ENCODE measurements at regions not wholly inside any gene's neighbourhood (a gene's known extent, or its start where the extent isn't known, plus 50 kb on each side); places are given as distances from the start of the nearest gene placed in this dataset.

DNA sequence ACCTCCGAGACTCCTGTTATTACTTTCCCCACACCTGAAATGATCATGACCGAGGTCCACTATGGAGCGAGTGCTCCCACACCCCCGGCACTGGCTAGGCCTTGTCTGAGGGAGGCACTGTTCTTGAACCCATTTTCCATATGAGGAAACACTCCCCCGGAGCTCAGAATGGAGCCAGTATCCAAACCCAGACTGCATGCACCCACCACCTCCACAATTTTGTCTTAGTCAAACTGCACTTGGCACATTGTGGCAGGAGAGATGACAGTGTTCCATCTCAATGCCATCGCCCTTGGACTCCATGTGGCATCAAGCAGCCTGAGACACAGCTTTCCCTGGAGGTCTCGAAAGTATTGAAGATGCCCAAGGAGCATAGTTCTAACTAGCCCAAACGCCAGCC, 154.1 kb downstream of the NUP210 start:
- no peak for DNase-seq

DNA sequence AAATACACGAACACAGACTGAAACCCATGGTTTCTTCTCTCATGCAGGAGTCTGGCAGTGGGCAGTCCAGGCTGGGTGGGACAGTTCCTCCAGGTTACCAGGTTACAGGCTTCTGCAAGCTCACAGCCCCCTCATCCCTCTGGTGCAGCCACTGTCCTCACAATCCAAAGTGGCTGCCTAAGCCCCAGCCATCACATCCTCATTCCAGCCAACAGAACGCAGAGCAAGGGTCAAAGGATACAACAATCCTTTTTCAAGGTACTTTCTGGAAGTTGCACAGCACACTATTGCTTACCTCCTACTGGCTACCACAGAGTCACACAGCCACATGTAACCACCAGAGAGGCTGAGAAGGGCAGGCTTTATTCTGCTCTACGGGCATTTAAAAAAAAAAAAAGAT, 154.6 kb downstream of the NUP210 start:
- DNase-seq: no peak

DNA sequence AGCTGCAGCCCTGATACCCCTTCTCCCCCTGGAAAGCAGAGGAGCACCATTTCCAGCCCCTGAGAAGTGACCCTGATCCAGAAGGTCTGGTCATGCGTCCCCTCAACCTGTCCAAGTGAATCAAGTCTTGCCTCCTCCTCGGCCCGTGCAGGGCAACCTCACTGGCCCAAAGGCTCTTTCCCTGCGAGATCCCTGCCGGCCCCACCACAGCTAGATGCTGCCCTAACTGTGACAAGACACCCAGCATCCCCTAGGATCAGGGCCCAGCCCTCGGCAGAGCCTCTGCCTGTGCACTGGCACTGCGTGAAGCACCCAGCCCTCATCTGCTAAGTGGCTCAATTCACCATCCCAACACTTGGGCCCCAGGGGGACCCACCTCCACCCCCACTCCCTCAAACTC, 155.1 kb downstream of the NUP210 start:
- DNase-seq: no peak

DNA sequence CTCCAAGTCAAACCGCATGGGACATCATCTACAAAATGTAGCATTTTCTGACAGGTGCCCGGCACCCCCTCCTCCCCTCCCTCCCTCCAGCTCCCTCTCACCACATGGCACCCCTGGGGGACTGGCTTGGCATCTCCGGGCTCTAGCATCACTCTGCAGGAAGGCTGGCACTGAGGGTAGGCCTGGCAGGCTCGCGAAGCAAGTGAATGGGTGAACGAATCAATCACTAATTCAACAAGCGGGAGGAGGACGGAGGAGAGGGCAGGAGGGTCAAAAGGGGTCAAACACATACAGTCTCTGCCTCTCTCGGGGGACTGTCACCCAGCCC, 155.7 kb downstream of the NUP210 start:
- DNase-seq: no peak

DNA sequence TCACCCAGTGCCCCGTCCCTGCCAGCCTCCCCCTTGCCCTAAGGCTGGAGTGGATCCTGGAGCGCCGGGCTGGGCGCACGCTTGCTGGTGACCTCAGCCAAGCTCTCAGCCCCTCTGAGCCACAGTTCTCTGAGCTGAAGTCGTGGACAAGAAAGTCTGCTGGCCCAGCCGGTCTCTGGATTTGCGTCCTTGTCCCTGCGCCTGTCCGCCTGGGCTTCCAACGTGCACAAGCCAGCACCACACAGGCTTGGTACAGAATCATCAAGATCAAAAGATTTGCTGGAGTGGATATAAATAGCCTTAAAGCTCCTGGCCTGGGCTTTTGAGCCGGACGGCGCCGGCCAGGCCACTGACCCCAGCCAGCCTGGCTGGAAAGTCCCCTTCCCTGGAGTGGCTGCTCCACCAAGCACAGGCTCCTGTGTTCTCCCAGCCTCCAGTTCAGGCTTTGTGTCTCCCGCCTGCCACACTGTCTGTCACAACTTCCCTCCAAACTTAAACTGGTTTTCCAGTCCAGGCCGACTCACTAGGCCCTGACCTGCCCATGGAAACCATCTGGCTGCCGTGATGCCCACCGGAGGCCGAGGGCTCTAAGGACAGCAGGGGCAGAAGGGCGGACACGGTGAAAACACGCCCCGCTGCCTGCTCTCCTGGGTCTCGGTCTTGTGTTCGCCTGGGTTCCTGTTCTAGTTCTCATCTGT, 156.2 kb downstream of the NUP210 start:
- no peak for DNase-seq

DNA sequence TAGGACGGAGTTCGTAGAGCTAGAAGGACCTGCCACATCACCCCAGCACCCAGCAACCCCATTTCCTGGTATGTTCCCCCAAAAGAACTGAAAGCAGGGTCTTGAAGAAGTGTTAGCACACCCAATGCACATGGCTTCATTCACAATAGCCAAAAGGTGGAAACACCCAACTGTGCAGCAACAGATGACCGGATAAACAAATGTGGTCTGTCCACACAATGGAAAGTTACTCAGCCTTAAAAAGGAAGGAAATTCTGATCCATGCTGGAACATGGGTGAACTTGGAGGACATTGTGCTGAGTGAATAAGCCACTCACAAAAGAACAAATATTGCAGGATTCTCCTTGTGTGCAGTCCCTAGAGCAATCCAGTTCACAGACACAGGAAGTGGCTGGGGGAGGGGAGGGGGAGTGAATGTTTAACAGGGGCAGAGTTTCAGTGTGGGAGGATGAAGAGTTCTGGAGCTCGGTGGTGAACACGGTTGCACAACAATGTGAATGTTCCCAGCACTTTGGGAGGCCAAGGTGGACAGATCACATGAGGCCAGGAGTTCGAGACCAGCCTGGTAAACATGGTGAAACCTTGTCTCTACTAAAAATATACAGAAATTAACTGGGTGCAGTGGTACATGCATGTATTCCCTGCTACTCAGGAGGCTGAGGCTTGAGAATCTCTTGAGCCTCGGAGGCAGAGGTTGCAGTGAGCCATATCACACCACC, 157.5 kb downstream of the NUP210 start:
- DNase-seq: no peak

DNA sequence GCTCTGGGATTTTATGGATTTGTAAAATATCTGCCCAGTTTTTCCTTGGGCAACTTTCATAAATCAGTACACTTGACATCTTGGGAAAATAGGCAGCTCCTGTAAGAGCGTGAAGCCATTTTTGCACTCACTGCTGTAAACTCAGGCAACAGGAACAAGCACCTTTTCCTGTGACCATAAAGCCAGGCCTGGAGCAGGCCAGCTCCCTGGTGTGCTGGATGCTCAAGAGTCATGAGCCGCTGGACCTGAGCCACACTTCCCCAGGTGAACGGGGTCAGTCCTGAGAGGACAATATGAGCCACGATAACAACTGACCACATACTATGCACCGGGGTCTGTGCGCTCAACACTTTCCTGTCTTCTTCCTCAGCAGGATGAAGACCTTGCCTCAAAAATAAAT, 158.2 kb downstream of the NUP210 start:
- DNase-seq: no peak

DNA sequence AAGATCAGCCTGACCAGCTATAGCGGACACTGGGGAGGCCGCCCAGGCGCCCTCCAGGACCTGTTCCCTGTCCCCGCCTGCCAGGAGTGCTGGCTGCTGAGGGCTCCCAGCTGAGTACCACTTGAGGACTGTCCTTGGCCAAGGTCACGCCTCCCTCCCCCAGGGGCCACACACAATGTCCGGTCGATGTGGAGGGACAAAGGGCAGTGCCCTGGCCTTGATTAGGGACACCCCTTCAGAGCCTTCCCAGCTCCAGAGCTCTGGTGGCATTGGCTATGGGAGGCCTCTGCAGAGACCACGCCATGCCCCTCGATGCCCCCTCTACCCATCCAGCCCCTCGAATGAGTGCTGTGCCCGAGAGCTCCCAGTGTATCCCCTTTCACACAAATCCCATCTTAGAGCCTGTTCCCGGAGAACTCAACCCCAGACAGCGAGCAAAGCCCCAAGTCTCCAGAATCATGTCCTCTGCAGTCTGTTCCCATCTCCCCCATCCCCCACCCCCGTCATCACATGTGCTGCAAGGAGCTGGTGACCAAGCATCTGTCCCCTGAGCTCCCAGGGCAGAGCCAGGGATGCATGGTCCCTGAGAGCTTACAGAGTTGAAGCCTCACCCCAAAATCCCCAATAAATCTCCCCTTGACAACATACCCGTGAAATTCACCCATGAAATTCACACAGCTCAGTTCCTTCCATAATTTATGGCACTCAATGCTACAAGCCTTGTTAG, 158.9 kb downstream of the NUP210 start:
- no peak for DNase-seq

DNA sequence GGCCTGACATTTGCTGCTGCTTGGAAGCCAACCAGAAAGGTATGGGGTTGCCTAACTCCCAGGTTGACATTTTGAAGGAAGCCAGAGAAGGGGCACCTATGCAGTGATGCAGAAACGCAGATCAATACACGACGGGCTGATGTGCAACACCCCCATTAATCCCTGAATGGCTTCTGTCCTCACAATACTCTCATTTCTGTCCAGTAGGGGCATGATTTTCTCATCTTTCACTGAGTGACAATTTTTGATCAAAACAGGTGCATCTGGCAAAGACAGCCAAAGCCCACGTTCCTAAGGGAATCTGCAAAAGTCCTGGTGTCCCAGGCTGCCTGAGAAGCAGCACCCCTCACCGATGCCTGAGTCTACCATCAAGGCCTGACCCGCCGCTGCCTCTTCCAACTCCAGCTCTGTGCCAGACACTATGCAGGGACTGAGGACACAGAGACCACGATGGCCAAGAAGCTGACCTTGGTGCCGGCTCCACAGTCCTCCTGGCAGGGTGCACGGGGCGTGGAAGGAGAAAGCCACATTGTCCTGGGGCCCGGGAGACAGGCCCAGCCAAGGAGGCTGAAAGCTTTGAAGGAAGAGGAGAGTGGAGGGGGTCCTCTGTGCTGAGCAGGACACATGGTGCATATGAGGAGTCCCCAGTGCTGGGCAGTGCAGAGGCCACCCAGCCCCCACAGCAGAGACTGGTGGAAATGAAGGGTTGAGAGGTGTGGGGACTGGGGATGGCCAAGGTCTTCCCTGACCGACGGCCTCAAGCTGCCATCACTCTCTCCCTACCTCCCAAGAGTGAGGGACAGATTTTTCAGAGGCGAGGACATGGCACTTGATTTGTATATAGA, 159.6 kb downstream of the NUP210 start:
- DNase-seq: no peak

DNA sequence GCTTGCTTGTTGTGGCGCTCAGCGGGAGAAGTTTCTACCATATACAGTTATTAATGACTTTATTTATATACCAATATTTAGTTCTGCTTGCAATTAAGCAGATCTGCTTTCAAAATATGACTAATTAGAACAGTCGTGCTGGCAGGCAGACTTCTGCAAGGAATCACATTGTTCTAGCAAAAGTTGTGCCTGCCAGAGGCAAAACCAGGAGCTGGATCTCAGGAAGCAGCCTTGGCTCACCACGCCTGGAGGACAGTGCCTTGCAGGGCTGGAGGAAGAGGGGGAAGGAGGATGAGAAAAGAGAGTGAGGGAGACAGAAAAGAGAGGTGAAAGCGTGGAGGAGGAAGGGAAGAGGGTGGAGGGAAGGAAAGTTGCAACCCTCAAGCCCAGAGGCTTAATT, 160.3 kb downstream of the NUP210 start:
- DNase-seq: no peak

DNA sequence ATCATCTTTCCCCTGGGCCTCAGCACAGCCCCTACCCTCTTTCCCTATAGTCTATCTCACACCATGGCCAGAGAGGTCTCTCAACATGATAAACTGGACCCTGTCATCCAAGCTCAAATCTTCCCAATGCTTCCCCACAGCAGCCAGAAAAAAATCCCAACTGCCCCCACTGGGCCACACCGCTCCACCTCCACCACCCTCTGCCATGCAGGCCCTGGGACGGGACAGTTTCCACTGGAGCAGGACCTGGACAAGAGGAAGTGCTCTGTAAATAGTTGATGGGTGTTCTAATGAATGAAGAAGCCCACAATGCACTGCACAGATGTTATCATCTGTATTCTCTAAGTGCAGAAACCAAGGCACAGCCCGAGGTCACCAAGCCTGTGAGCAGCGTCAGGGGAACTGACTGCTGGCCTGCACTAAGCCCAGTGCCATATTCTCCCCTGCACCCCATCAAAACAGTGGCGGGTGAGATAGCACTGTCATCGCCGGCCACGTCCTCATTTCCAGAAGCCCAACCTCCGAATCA, 161.1 kb downstream of the NUP210 start:
- no peak for DNase-seq

DNA sequence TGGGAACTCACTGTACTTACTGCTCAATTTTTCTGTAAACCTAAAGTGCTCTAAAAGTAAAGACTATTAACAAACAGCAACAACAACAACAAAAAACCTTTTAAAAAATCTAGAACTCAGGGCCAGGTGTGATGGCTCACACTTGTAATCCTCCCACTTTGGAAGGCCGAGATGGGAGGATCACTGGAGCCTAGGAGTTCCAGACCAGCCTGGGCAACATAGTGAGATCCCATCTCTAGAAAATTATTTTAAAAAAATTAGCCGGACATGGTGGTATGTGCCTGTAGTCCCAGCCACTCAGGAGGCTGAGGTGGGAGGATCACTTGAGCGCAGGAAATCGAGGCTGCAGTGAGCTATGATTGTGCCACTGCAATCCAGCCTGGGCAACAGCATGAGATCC, 161.8 kb downstream of the NUP210 start:
- no peak for DNase-seq

DNA sequence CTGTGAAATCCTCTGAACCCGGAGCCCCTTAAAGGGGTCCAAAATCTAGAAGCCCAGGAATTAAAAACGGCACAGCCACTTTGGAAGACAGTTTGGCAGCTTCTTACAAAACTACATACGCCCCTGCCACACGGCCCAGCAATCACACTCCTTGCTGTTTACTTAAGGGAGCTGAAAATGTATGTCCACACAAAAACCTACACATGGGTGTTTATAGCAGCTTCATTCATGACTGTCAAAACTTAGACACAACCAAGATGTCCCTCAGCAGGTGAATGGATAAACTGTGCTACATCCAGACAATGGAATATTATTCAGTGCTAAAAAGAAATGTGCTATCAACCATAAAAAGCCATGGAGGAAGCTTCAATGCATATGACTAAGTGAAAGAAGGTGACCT, 162.5 kb downstream of the NUP210 start:
- no peak for DNase-seq

DNA sequence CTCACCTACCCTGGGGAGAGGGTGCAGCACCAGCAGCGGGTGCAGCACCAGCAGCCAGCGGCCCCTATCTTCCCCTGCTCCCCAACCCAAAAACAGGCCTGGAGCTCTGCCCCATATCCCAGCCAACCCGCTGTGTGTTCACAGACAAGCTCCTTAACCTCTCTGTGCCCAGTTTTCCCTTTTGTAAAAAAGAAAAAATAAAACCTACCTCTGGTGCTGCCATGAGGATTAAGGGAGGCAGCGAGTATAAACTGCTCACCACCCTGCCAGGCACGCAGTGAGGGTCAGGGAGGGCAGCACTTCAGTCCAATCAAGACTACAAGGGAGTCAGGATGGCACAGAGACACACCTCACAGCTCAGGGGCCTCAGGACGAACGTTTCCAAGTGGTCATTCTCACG, 163.3 kb downstream of the NUP210 start:
- DNase-seq: no peak

DNA sequence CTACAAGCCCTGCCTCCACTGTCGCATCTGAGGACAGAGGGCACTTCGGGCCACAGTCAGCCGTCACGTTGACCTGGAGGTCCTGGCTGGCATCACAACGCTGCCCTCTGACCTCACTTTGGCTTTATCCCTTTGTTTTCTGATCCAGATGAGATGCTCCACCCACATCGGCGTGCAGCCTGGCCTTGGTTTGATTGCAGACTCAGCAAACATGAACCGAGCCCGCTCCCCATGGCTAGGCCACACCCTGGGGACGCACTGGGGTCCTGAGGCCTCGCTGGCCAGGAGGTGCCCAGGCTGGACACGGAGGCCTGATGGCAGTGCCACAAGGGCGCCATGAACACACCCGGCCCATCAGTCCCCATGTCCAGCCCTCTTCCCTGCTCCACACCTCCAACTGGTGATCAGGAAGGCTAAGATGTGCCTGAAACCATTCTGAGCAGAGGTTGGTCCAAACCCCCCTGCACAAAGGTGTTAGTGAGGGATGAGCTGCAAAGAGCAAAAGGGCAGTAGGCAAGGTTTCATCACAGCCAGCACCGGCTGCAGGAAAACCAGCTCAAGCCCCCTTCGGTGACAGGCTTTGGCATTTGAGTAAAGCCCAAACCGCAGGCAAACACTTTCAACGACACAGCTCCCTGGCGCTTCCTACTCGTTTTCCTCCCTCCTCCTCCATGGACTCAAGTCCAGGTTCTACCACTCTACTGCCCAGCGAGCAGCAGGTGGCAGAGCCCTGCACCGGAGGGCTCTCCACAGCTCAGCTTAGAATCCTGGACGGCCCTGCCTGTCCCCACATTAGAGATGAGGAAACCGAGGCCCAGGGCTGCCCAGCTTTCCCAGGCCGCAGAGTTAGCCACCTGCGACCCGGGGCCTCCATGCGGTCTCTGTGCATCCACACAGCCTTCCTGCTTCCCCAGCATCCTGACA, 165.8 kb downstream of the NUP210 start:
- DNase-seq: no peak

DNA sequence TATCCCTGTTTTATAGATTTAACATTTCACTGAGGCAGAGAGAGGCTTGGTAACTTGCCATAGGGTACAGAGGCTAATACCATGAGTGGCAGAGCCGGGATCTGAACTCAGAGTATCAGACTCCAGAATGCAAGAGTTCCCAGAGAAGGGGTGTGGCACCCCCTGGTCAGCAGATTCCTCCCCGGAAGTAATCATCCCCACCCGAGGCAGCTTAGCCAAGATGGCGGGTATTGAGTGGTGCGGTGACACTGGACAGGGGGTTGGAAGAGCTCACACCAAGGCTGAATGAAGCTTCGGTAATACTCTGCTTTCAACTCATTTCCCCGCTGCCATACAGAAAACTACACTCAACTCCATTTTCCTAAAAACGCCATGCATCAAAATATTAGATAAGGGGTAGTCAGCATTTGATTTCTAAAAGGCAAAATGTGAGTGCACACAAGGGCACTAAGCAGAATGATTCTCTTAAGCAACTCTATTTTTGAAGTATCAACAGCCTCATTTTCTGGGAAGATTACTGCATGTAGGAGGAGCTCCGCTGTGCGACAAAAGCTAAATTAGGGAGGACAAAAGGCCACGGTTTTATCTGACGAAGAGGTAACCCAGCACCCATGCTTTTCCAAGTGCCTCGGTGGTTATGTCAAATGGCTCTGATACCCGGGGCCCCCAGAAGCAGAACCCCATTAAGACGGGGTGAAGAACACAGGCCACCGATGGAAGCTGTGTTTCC, 166.7 kb downstream of the NUP210 start:
- no peak for DNase-seq

DNA sequence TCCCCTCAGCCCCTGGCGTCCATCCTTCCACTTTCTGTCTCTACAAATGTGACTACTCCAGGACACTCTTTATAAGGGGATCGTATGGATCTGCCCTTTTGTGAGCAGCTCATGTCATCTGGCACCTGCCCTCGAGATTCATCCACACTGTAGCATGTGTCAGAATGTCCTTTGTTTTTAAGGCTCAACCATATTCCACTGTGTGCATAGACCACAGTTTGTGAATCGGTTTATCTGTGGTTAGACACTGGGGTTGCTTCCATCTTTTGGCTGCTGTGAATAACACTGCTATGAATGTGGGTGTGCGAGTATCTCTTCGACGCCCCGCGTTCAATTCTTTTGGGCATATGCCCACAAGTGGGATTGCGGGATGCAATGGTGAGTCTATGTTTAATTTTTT, 167.9 kb downstream of the NUP210 start:
- DNase-seq: no peak

DNA sequence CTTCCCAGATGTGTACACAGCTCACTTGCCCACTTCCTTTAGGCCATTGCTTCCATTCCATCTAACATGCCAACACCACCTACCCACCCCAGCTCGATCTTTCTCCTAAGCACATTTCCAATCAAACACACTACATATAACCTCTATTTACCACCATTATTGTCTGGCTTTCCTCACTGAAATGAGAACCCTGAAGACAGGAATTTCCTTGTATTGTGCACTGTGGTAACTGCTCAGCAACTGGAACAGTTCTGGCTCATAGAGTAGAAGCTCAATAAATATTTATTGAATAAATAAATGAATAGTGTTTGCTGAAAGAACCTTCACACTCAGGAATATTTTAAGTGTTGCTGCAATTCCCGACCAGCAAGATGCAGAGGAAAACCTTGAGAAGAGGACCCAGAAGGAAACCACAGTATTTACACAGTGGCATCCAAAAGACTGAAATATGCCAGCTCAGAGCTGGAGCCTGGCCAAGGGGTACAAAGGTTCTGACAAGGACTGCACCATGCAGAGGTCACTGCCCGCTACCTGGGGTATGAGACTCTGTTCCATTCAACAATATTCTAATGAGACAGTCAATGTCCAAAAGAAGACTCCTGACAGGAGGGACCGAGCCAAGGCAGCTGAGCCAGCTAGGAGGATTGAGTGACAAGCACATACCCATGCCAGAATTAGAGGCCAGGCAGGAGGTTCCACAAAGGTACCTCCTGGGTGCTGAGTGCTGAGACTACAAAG, 168.8 kb downstream of the NUP210 start:
- no peak for DNase-seq

DNA sequence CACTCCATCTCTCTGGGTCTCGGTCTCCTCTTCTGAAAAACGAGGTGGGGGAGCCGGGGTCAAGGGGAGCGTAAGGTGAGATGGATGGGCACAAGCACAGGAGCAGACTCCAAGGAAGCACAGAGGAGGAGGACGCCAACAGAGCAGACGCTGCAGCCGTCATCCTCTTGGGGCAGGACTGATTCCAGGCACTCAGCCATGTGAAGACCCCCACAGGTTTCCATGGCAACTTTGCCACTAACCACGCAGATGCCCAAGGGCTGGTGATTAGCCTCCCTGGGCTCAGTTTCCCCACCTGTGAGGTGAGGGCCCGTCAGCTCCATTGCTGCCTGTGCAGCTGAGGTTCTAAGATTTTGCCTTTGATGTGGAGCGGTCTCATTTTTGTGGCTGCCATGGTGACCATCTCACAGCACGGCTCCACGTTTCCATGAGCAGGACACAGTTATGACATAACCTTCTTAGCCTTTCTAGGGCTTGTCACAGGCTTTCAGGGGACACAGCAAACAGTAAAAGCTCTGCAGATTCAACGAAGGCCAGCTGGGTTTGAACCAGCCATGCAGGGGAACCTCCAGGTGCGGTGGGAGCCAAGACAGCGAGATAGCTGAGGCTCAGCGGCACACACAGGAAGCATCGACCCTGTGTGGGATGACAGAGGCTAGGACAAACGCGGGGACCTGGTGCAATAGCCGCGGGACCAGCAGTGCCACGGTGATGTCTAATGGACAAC, 170.3 kb downstream of the NUP210 start:
- DNase-seq: no peak

DNA sequence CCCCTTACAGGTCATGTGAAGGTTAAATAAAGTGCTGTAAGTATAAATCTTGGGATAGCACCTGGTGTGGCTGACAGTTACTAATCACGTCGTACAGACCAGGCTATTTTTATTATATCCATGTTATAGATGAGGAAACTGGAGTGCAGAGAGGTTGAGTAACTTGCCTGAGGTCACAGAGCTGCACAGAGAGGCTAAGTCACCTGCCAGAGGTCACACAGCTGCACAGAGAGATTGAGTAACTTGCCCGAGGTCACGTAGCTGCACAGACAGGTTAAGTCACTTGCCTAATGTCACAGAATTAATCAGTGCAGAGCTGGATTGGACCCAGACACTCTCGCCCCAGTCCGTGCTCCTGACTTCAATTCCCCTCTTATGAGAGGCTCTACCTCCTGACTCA, 171.5 kb downstream of the NUP210 start:
- DNase-seq: no peak

All from CD4-positive, alpha-beta T cell treated with Interleukin-12 subunit alpha and Interleukin-12 subunit beta, for 1 hour (primary cell).